H9 (cell line): ENCODE measurements at regions not wholly inside any gene's neighbourhood (a gene's known extent, or its start where the extent isn't known, plus 50 kb on each side); places are given as distances from the start of the nearest gene placed in this dataset.

Experiments used
- DNase-seq: peaks from one replicate; pipeline ENCODE4 v3.0.0-alpha.2; 2017
- H2AFZ ChIP-seq: one replicate; pipeline ENCODE4 v1.6.1; 2013; ENCODE audit warnings: mild to moderate bottlenecking, low read length, control low read depth, moderate library complexity
- H2AK5ac ChIP-seq: 2 replicates; pipeline ENCODE4 v1.6.1; 2013; ENCODE audit warnings: low read length, control low read depth, mixed read lengths; ENCODE audit not compliant: insufficient read length
- H2BK120ac ChIP-seq: one replicate; pipeline ENCODE4 v1.6.1; 2013; ENCODE audit warnings: low read depth, mild to moderate bottlenecking, low read length, control low read depth, inconsistent platforms; ENCODE audit not compliant: poor library complexity, severe bottlenecking
- H2BK12ac ChIP-seq: 2 replicates; pipeline ENCODE4 v1.6.1; 2013; ENCODE audit warnings: low read length, control low read depth, mixed read lengths, low read depth; ENCODE audit not compliant: insufficient read length
- H2BK15ac ChIP-seq: 2 replicates; pipeline ENCODE4 v1.6.1; 2013; ENCODE audit warnings: low read depth, low read length, control low read depth
- H2BK20ac ChIP-seq: one replicate; pipeline ENCODE4 v1.6.1; 2013; ENCODE audit warnings: low read depth, mild to moderate bottlenecking, low read length, control low read depth, inconsistent platforms; ENCODE audit not compliant: poor library complexity, severe bottlenecking
- H2BK5ac ChIP-seq: 2 replicates; pipeline ENCODE4 v1.6.1; 2013; ENCODE audit warnings: low read length, control low read depth, mixed read lengths; ENCODE audit not compliant: insufficient read length
- H3K14ac ChIP-seq: 2 replicates; pipeline ENCODE4 v1.6.1; 2013; ENCODE audit warnings: low read length, control low read depth; ENCODE audit not compliant: insufficient read depth
- H3K18ac ChIP-seq: 2 replicates; pipeline ENCODE4 v1.6.1; 2013; ENCODE audit warnings: low read depth, mild to moderate bottlenecking, mixed read lengths, low read length, control low read depth; ENCODE audit not compliant: insufficient read length
- H3K23ac ChIP-seq: 2 replicates; pipeline ENCODE4 v1.6.1; 2013; ENCODE audit warnings: low read length, control low read depth, mixed read lengths, low read depth; ENCODE audit not compliant: insufficient read length
- H3K23me2 ChIP-seq: 2 replicates; pipeline ENCODE4 v1.6.1; 2013; ENCODE audit warnings: low read depth, mild to moderate bottlenecking, mixed read lengths, low read length, control low read depth; ENCODE audit not compliant: insufficient read length, poor library complexity, severe bottlenecking
- H3K27ac ChIP-seq: 2 replicates; pipeline ENCODE4 v1.5.1; 2013; ENCODE audit warnings: low read length, control low read depth, mixed read lengths, low read depth; ENCODE audit not compliant: insufficient read length
- H3K27me3 ChIP-seq: 2 replicates; pipeline ENCODE4 v1.6.1; 2013; ENCODE audit warnings: low read length, control low read depth, inconsistent platforms; ENCODE audit not compliant: insufficient read depth
- H3K4ac ChIP-seq: 2 replicates; pipeline ENCODE4 v1.6.1; 2013; ENCODE audit warnings: low read depth, mild to moderate bottlenecking, control low read depth, inconsistent platforms, low read length, moderate library complexity
- H3K4me1 ChIP-seq: 2 replicates; pipeline ENCODE4 v1.6.1; 2013; ENCODE audit warnings: low read length, control low read depth, inconsistent platforms; ENCODE audit not compliant: insufficient read depth
- H3K4me2 ChIP-seq: 2 replicates; pipeline ENCODE4 v1.6.1; 2013; ENCODE audit warnings: low read length, control low read depth, mixed read lengths; ENCODE audit not compliant: insufficient read length, insufficient read depth
- H3K56ac ChIP-seq: 2 replicates; pipeline ENCODE4 v1.6.1; 2013; ENCODE audit warnings: low read depth, mild to moderate bottlenecking, mixed read lengths, low read length, control low read depth; ENCODE audit not compliant: insufficient read length
- H3K79me1 ChIP-seq: 2 replicates; pipeline ENCODE4 v1.6.1; 2013; ENCODE audit warnings: low read depth, mild to moderate bottlenecking, moderate library complexity, low read length, control low read depth, inconsistent platforms; ENCODE audit not compliant: insufficient read depth, poor library complexity, severe bottlenecking
- H3K79me2 ChIP-seq: 2 replicates; pipeline ENCODE4 v1.6.1; 2013; ENCODE audit warnings: low read length, control low read depth, inconsistent platforms; ENCODE audit not compliant: insufficient read depth
- H3K9ac ChIP-seq: 2 replicates; pipeline ENCODE4 v1.6.1; 2013; ENCODE audit warnings: low read length, control low read depth, mixed read lengths; ENCODE audit not compliant: insufficient read length; ENCODE audit errors: extremely low read depth
- H3K9me3 ChIP-seq: one replicate; pipeline ENCODE4 v1.6.1; 2013; ENCODE audit warnings: low read depth, low read length, inconsistent platforms; ENCODE audit not compliant: control insufficient read depth
- H3T11ph ChIP-seq: one replicate; pipeline ENCODE4 v1.6.1; 2013; ENCODE audit warnings: mild to moderate bottlenecking, low read length, control low read depth, inconsistent platforms
- H4K20me1 ChIP-seq: one replicate; pipeline ENCODE4 v1.6.1; 2013; ENCODE audit not compliant: control insufficient read depth, insufficient read length, insufficient read depth
- H4K5ac ChIP-seq: 2 replicates; pipeline ENCODE4 v1.6.1; 2013; ENCODE audit warnings: low read depth, mild to moderate bottlenecking, mixed read lengths, low read length, control low read depth; ENCODE audit not compliant: insufficient read length
- H4K8ac ChIP-seq: replicated peaks from 2 replicates; pipeline ENCODE4 v1.6.1; 2013; ENCODE audit warnings: low read length, control low read depth, mixed read lengths, low read depth; ENCODE audit not compliant: insufficient read length
- H4K91ac ChIP-seq: 2 replicates; pipeline ENCODE4 v1.6.1; 2013; ENCODE audit warnings: low read depth, mild to moderate bottlenecking, moderate library complexity, mixed read lengths, low read length, control low read depth; ENCODE audit not compliant: insufficient read length
- H3K27ac Mint-ChIP-seq, 3 experiments: 2 replicates in 2 of 3; 3 replicates in 1 of 3; pipeline ENCODE4 v1.8.0; 2020 to 2021; ENCODE audit warnings: mixed read lengths in 3 of 3, mild to moderate bottlenecking in 1 of 3, moderate library complexity in 1 of 3
- H3K27me3 Mint-ChIP-seq: 2 replicates; pipeline ENCODE4 v1.8.0; 2021; ENCODE audit warnings: low read depth, mild to moderate bottlenecking, moderate library complexity, mixed read lengths
- H3K36me3 Mint-ChIP-seq, 3 experiments: 2 replicates in 2 of 3; 3 replicates in 1 of 3; pipeline ENCODE4 v1.8.0; 2020 to 2021; ENCODE audit warnings: low read depth in 3 of 3, mixed read lengths in 3 of 3; ENCODE audit not compliant: insufficient read depth in 1 of 3
- H3K4me1 Mint-ChIP-seq, 2 experiments: 2 replicates each; pipeline ENCODE4 v1.8.0; 2020; ENCODE audit warnings: mixed read lengths in 2 of 2
- H3K4me3 Mint-ChIP-seq, 2 experiments: 2 replicates in 1 of 2; 3 replicates in 1 of 2; pipeline ENCODE4 v1.8.0; 2020 to 2021; ENCODE audit warnings: mild to moderate bottlenecking in 2 of 2, mixed read lengths in 2 of 2, moderate library complexity in 1 of 2
- H3K9me3 Mint-ChIP-seq, 2 experiments: 2 replicates in 1 of 2; 3 replicates in 1 of 2; pipeline ENCODE4 v1.8.0; 2020; ENCODE audit warnings: mild to moderate bottlenecking in 2 of 2, mixed read lengths in 2 of 2, moderate library complexity in 1 of 2
- TF ChIP-seq, protein P1 (sequence below): fragments of 200-600 bp; sonication (generic); conservative IDR thresholded peaks from 3 replicates; pipeline ENCODE4 v1.8.0; 2021; ENCODE audit warnings: antibody characterized with exemption, mild to moderate bottlenecking

DNA sequence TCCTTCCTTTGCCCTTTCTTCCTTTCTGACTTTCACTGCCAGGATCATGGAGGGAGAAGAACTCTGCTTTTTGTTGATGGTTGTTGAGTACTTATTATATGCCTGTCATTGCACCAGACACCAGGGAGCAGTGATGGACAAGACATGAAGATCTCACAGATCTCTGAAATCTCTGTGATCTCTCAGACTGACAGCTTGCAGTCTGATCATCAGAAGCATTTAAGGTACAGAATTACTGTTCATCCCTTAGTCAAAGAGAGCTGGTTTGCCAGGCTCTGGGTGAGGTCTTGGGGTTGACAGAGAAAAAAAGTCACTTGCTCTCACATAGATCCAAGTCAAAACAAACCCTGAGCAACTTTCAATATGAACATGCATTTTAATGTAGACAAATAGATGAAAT lies 299.5 kb upstream of the FMN2 start:
- H4K8ac ChIP-seq = no peak overlapping the region
- no peak overlapping the region; a peak in 1 of 5 replicates for H3K4me3 Mint-ChIP-seq
- no peaks in the 10 kb centered on the region for H4K20me1 ChIP-seq
- H2BK20ac ChIP-seq = no peak overlapping the region
- H3K4me1 ChIP-seq = no peaks in the 10 kb centered on the region
- no peak overlapping the region for H3K27ac ChIP-seq
- no peak overlapping the region for H3K18ac ChIP-seq
- no peak overlapping the region for H3K4ac ChIP-seq
- TF ChIP-seq, protein P1, sequence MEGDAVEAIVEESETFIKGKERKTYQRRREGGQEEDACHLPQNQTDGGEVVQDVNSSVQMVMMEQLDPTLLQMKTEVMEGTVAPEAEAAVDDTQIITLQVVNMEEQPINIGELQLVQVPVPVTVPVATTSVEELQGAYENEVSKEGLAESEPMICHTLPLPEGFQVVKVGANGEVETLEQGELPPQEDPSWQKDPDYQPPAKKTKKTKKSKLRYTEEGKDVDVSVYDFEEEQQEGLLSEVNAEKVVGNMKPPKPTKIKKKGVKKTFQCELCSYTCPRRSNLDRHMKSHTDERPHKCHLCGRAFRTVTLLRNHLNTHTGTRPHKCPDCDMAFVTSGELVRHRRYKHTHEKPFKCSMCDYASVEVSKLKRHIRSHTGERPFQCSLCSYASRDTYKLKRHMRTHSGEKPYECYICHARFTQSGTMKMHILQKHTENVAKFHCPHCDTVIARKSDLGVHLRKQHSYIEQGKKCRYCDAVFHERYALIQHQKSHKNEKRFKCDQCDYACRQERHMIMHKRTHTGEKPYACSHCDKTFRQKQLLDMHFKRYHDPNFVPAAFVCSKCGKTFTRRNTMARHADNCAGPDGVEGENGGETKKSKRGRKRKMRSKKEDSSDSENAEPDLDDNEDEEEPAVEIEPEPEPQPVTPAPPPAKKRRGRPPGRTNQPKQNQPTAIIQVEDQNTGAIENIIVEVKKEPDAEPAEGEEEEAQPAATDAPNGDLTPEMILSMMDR = no peak
- H3K9me3 Mint-ChIP-seq = no peaks in the 10 kb centered on the region; a peak in 1 of 5 replicates
- H2BK5ac ChIP-seq = no peak overlapping the region
- H3K27ac Mint-ChIP-seq = no peak overlapping the region
- H3K23ac ChIP-seq = no peak overlapping the region
- H3K4me1 Mint-ChIP-seq = 0 out of 4 replicates have a peak, but pooled peaks cover 0 to 2% of the 10 kb centered on the region in 2 experiments
- no peak overlapping the region for H4K5ac ChIP-seq
- H3K36me3 Mint-ChIP-seq = no peaks in the 10 kb centered on the region; a peak in 3 of 7 replicates
- H3K27me3 ChIP-seq = no peaks in the 10 kb centered on the region
- H2AFZ ChIP-seq = no peak overlapping the region
- no peaks in the 10 kb centered on the region for H3K9me3 ChIP-seq
- no peak overlapping the region for H3K14ac ChIP-seq
- H3K56ac ChIP-seq = no peak overlapping the region
- H2AK5ac ChIP-seq = no peak overlapping the region
- no peaks in the 10 kb centered on the region for H3K23me2 ChIP-seq
- no peak overlapping the region for H2BK15ac ChIP-seq
- H3T11ph ChIP-seq = no peak overlapping the region
- no peak overlapping the region for H2BK120ac ChIP-seq
- no peak overlapping the region for H2BK12ac ChIP-seq
- no peaks in the 10 kb centered on the region for H3K27me3 Mint-ChIP-seq
- H3K79me1 ChIP-seq = no peaks in the 10 kb centered on the region
- no peaks in the 10 kb centered on the region for H3K79me2 ChIP-seq
- no peak for DNase-seq
- no peak overlapping the region for H4K91ac ChIP-seq
- no peak overlapping the region for H3K9ac ChIP-seq
- no peak overlapping the region for H3K4me2 ChIP-seq
